GM23338 (cell line): ENCODE measurements at regions not wholly inside any gene's neighbourhood (a gene's known extent, or its start where the extent isn't known, plus 50 kb on each side); places are given as distances from the start of the nearest gene placed in this dataset.

ENCODE experiments used
- ATAC-seq: fragments of 200-7000 bp; cut with Tn5 transposase; 3 replicates; pipeline ENCODE4 v1.9.1; 2020
- DNase-seq: peaks from one replicate; pipeline ENCODE4 v3.0.0-alpha.2; 2015; ENCODE audit warnings: low spot score
- H2AFZ ChIP-seq: fragments of 200-600 bp; sonication (generic); 2 replicates; pipeline ENCODE4 v1.8.0; 2016; ENCODE audit warnings: antibody characterized with exemption, mild to moderate bottlenecking, moderate library complexity
- H3F3A ChIP-seq: fragments of 200-600 bp; sonication (generic); replicated peaks from 2 replicates; pipeline ENCODE4 v1.8.0; 2017; ENCODE audit warnings: antibody characterized with exemption, mixed run types, low read depth
- H3K27ac ChIP-seq: fragments of 200-600 bp; sonication (generic); 2 replicates; pipeline ENCODE4 v1.6.1; 2016; ENCODE audit warnings: low read depth
- H3K27me3 ChIP-seq: fragments of 200-600 bp; sonication (generic); 2 replicates; pipeline ENCODE4 v1.8.0; 2016; ENCODE audit warnings: mild to moderate bottlenecking, mixed run types, moderate library complexity; ENCODE audit not compliant: insufficient read depth
- H3K36me3 ChIP-seq: fragments of 200-600 bp; sonication (generic); 2 replicates; pipeline ENCODE4 v1.8.0; 2016; ENCODE audit warnings: mild to moderate bottlenecking; ENCODE audit not compliant: insufficient read depth
- H3K4me1 ChIP-seq: fragments of 200-600 bp; sonication (generic); 2 replicates; pipeline ENCODE4 v1.8.0; 2016; ENCODE audit warnings: mild to moderate bottlenecking, moderate library complexity; ENCODE audit not compliant: insufficient read depth
- H3K4me2 ChIP-seq: fragments of 200-600 bp; sonication (generic); 2 replicates; pipeline ENCODE4 v1.7.1; 2017; ENCODE audit warnings: mixed run types
- H3K4me3 ChIP-seq: fragments of 200-600 bp; sonication (generic); 2 replicates; pipeline ENCODE4 v1.6.1; 2016; ENCODE audit warnings: mixed run types
- H3K79me2 ChIP-seq: fragments of 200-600 bp; sonication (generic); replicated peaks from 2 replicates; pipeline ENCODE4 v1.8.0; 2017; ENCODE audit warnings: mild to moderate bottlenecking; ENCODE audit not compliant: insufficient read depth
- H3K9me2 ChIP-seq: fragments of 200-600 bp; sonication (generic); 2 replicates; pipeline ENCODE4 v1.8.0; 2017; ENCODE audit not compliant: insufficient read depth
- H4K20me1 ChIP-seq: fragments of 200-600 bp; sonication (generic); replicated peaks from 2 replicates; pipeline ENCODE4 v1.8.0; 2017; ENCODE audit warnings: mild to moderate bottlenecking; ENCODE audit not compliant: insufficient read depth
- H3K27ac Mint-ChIP-seq: 2 replicates; pipeline ENCODE4 v1.8.0; 2020; ENCODE audit warnings: inconsistent platforms, mild to moderate bottlenecking, moderate library complexity, mixed read lengths
- H3K27me3 Mint-ChIP-seq: 3 replicates; pipeline ENCODE4 v1.8.0; 2022; ENCODE audit warnings: low read depth, mild to moderate bottlenecking, moderate library complexity, mixed read lengths, inconsistent platforms; ENCODE audit not compliant: insufficient read depth, poor library complexity
- H3K36me3 Mint-ChIP-seq: 3 replicates; pipeline ENCODE4 v1.8.0; 2021; ENCODE audit warnings: low read depth, mild to moderate bottlenecking, inconsistent platforms, moderate library complexity, mixed read lengths
- H3K4me1 Mint-ChIP-seq: 3 replicates; pipeline ENCODE4 v1.8.0; 2020; ENCODE audit warnings: mild to moderate bottlenecking, inconsistent platforms, mixed read lengths
- H3K4me3 Mint-ChIP-seq: 3 replicates; pipeline ENCODE4 v1.8.0; 2021; ENCODE audit warnings: moderate library complexity, mild to moderate bottlenecking, inconsistent platforms, mixed read lengths
- H3K9me3 Mint-ChIP-seq: 3 replicates; pipeline ENCODE4 v1.8.0; 2020; ENCODE audit warnings: moderate library complexity, mild to moderate bottlenecking, inconsistent platforms, mixed read lengths
- CREB1 ChIP-seq: fragments of 250-450 bp; sonication (Bioruptor Pico); IDR thresholded peaks from 2 replicates; pipeline ENCODE4 v1.5.0; 2020; ENCODE audit warnings: low read depth, mild to moderate bottlenecking, moderate library complexity
- EZH2 ChIP-seq: fragments of 200-600 bp; sonication (generic); IDR thresholded peaks from one replicate; pipeline ENCODE4 v1.8.0; 2017; ENCODE audit warnings: antibody characterized with exemption, mild to moderate bottlenecking, low read depth; ENCODE audit not compliant: unreplicated experiment
- EZH2phosphoT487 ChIP-seq: fragments of 200-600 bp; sonication (generic); IDR thresholded peaks from one replicate; pipeline ENCODE4 v1.8.1; 2018; ENCODE audit warnings: antibody characterized with exemption; ENCODE audit not compliant: unreplicated experiment
- JUNB ChIP-seq: IDR thresholded peaks from one replicate; pipeline ENCODE4 v1.6.1; 2016; ENCODE audit warnings: antibody characterized with exemption; ENCODE audit not compliant: unreplicated experiment
- POLR2AphosphoS5 ChIP-seq: IDR thresholded peaks from 2 replicates; pipeline ENCODE4 v1.6.1; 2016; ENCODE audit warnings: antibody characterized with exemption, low read depth
- STAT1 ChIP-seq: IDR thresholded peaks from one replicate; pipeline ENCODE4 v1.6.1; 2016; ENCODE audit warnings: antibody characterized with exemption; ENCODE audit not compliant: unreplicated experiment
- ZNF114 ChIP-seq: fragments of 250-450 bp; sonication (Bioruptor Pico); IDR thresholded peaks from 2 replicates; pipeline ENCODE4 v1.5.0; 2020; ENCODE audit warnings: mild to moderate bottlenecking, moderate library complexity
- ZNF331 ChIP-seq: fragments of 250-450 bp; sonication (Bioruptor Pico); IDR thresholded peaks from 2 replicates; pipeline ENCODE4 v1.5.0; 2020; ENCODE audit warnings: low read depth, mild to moderate bottlenecking, moderate library complexity
- TF ChIP-seq, protein P1 (sequence below), 2 experiments: fragments of 200-600 bp in 1 of 2; sonication (generic) in 1 of 2; conservative IDR thresholded peaks; 2 replicates each; pipeline versions ENCODE4 v1.5.1 to v1.6.1; 2016 to 2017; ENCODE audit warnings: antibody characterized with exemption in 2 of 2, low read depth in 2 of 2, mild to moderate bottlenecking in 2 of 2, moderate library complexity in 1 of 2
- TF ChIP-seq, protein P2 (sequence below): fragments of 250-450 bp; sonication (Bioruptor Pico); IDR thresholded peaks from 2 replicates; pipeline ENCODE4 v1.5.0; 2020; ENCODE audit warnings: mild to moderate bottlenecking, moderate library complexity
- TF ChIP-seq, protein P3 (sequence below): IDR thresholded peaks from 2 replicates; pipeline ENCODE4 v1.6.1; 2016; ENCODE audit warnings: antibody characterized with exemption

DNA sequence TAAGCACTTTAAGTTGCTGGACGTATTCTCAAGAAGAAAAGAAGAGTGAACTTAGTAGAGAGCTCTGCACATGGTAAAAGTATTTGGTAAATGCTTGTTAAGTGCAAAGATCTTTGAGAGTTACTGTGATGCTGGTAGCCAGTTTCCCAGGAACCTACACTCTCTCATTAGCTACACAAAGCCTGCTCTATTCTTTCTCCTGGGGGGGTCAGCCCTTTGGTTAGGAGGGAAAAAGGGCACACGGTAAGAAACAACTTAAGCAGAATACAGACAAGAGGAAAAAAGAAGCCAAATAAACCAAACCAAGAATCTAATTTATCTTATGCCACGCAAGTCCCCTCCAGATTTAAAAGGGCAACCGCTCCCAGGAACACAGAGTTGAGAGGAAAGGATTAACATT lies 1100.1 kb upstream of the CDH10 start:
- no peaks in the 10 kb centered on the region for H3K27me3 Mint-ChIP-seq
- Histone ChIP-seq H3K4me2 (peak overlapping the region; percentile 19), H3K79me2 (no peaks in the 10 kb centered on the region), H3K27ac (no peak overlapping the region), H3K4me3 (no peak overlapping the region), H3K4me1 (peaks cover 6% of the 10 kb centered on the region), H3K9me2 (0 out of 2 replicates have a peak, but pooled peaks cover 3% of the 10 kb centered on the region), H4K20me1 (no peaks in the 10 kb centered on the region), H3K27me3 (no peaks in the 10 kb centered on the region), H2AFZ (peak overlapping the region; percentile 82; the same call in 1 of the 2 replicates), H3F3A (no peaks in the 10 kb centered on the region), H3K36me3 (no peaks in the 10 kb centered on the region)
- peak overlapping the region; percentile 43; the same call in 1 of the 2 replicates for H3K27ac Mint-ChIP-seq
- DNase-seq: peak; percentile 24
- peak; percentile 89 for ATAC-seq
- peaks cover 5% of the 10 kb centered on the region; the same call in 2 of the 3 replicates for H3K4me1 Mint-ChIP-seq
- H3K36me3 Mint-ChIP-seq: no peaks in the 10 kb centered on the region
- no peak overlapping the region for H3K4me3 Mint-ChIP-seq
- H3K9me3 Mint-ChIP-seq: no peaks in the 10 kb centered on the region
- TF ChIP-seq, protein P1, sequence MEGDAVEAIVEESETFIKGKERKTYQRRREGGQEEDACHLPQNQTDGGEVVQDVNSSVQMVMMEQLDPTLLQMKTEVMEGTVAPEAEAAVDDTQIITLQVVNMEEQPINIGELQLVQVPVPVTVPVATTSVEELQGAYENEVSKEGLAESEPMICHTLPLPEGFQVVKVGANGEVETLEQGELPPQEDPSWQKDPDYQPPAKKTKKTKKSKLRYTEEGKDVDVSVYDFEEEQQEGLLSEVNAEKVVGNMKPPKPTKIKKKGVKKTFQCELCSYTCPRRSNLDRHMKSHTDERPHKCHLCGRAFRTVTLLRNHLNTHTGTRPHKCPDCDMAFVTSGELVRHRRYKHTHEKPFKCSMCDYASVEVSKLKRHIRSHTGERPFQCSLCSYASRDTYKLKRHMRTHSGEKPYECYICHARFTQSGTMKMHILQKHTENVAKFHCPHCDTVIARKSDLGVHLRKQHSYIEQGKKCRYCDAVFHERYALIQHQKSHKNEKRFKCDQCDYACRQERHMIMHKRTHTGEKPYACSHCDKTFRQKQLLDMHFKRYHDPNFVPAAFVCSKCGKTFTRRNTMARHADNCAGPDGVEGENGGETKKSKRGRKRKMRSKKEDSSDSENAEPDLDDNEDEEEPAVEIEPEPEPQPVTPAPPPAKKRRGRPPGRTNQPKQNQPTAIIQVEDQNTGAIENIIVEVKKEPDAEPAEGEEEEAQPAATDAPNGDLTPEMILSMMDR (conservative IDR thresholded peaks at IDR 0.05; ENCODE audit: low read depth in 2 of 2): no peak
- TF ChIP-seq ZNF114: no peak

DNA sequence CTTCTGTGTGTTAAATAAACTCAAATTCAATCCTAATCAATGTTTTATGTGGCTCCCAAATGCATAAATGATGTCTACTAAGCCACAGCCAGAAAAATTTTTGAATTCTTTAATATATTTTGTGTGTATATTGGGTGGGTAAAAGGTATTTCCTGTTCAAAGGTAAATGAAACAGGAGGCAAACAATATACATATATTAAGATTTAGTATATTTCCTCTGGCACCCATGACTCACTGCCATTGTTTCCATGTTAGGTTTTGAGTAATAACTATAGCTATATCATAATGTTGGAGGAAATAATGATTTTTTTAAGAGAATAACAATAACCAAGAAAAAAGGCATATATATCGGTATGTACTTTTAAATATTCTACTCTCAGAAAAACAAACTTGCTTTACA lies 1071.9 kb upstream of the CDH10 start:
- Mint-ChIP-seq H3K4me3 (no peak overlapping the region), H3K36me3 (no peaks in the 10 kb centered on the region), H3K4me1 (peaks cover 10% of the 10 kb centered on the region; the same call in 2 of the 3 replicates), H3K27me3 (no peaks in the 10 kb centered on the region), H3K27ac (no peak overlapping the region), H3K9me3 (no peaks in the 10 kb centered on the region)
- no peaks in the 10 kb centered on the region for H3K36me3 ChIP-seq
- H3K27me3 ChIP-seq: no peaks in the 10 kb centered on the region
- no peak overlapping the region for H2AFZ ChIP-seq
- no peaks in the 10 kb centered on the region for H4K20me1 ChIP-seq
- H3K4me1 ChIP-seq: no peaks in the 10 kb centered on the region
- DNase-seq: no peak
- no peak overlapping the region for H3K27ac ChIP-seq
- no peak overlapping the region for H3K4me2 ChIP-seq
- no peak for ATAC-seq
- no peaks in the 10 kb centered on the region for H3K79me2 ChIP-seq
- H3K9me2 ChIP-seq: no peaks in the 10 kb centered on the region
- no peaks in the 10 kb centered on the region for H3F3A ChIP-seq
- H3K4me3 ChIP-seq: no peak overlapping the region
- TF ChIP-seq EZH2phosphoT487 (no peak), ZNF114 (no peak), EZH2 (no peak), POLR2AphosphoS5 (no peak), STAT1 (no peak), CREB1 (no peak), JUNB (no peak), ZNF331 (CRISPR knock-in tag) (no peak)
- TF ChIP-seq, protein P2, sequence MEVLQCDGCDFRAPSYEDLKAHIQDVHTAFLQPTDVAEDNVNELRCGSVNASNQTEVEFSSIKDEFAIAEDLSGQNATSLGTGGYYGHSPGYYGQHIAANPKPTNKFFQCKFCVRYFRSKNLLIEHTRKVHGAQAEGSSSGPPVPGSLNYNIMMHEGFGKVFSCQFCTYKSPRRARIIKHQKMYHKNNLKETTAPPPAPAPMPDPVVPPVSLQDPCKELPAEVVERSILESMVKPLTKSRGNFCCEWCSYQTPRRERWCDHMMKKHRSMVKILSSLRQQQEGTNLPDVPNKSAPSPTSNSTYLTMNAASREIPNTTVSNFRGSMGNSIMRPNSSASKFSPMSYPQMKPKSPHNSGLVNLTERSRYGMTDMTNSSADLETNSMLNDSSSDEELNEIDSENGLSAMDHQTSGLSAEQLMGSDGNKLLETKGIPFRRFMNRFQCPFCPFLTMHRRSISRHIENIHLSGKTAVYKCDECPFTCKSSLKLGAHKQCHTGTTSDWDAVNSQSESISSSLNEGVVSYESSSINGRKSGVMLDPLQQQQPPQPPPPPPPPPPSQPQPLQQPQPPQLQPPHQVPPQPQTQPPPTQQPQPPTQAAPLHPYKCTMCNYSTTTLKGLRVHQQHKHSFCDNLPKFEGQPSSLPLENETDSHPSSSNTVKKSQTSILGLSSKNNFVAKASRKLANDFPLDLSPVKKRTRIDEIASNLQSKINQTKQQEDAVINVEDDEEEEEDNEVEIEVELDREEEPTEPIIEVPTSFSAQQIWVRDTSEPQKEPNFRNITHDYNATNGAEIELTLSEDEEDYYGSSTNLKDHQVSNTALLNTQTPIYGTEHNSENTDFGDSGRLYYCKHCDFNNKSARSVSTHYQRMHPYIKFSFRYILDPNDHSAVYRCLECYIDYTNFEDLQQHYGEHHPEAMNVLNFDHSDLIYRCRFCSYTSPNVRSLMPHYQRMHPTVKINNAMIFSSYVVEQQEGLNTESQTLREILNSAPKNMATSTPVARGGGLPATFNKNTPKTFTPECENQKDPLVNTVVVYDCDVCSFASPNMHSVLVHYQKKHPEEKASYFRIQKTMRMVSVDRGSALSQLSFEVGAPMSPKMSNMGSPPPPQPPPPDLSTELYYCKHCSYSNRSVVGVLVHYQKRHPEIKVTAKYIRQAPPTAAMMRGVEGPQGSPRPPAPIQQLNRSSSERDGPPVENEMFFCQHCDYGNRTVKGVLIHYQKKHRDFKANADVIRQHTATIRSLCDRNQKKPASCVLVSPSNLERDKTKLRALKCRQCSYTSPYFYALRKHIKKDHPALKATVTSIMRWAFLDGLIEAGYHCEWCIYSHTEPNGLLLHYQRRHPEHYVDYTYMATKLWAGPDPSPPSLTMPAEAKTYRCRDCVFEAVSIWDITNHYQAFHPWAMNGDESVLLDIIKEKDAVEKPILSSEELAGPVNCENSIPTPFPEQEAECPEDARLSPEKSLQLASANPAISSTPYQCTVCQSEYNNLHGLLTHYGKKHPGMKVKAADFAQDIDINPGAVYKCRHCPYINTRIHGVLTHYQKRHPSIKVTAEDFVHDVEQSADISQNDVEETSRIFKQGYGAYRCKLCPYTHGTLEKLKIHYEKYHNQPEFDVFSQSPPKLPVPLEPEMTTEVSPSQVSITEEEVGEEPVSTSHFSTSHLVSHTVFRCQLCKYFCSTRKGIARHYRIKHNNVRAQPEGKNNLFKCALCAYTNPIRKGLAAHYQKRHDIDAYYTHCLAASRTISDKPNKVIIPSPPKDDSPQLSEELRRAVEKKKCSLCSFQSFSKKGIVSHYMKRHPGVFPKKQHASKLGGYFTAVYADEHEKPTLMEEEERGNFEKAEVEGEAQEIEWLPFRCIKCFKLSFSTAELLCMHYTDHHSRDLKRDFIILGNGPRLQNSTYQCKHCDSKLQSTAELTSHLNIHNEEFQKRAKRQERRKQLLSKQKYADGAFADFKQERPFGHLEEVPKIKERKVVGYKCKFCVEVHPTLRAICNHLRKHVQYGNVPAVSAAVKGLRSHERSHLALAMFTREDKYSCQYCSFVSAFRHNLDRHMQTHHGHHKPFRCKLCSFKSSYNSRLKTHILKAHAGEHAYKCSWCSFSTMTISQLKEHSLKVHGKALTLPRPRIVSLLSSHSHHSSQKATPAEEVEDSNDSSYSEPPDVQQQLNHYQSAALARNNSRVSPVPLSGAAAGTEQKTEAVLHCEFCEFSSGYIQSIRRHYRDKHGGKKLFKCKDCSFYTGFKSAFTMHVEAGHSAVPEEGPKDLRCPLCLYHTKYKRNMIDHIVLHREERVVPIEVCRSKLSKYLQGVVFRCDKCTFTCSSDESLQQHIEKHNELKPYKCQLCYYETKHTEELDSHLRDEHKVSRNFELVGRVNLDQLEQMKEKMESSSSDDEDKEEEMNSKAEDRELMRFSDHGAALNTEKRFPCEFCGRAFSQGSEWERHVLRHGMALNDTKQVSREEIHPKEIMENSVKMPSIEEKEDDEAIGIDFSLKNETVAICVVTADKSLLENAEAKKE: no peak
- TF ChIP-seq, protein P1 (conservative IDR thresholded peaks at IDR 0.05; ENCODE audit: low read depth in 2 of 2): no peak
- TF ChIP-seq, protein P3, sequence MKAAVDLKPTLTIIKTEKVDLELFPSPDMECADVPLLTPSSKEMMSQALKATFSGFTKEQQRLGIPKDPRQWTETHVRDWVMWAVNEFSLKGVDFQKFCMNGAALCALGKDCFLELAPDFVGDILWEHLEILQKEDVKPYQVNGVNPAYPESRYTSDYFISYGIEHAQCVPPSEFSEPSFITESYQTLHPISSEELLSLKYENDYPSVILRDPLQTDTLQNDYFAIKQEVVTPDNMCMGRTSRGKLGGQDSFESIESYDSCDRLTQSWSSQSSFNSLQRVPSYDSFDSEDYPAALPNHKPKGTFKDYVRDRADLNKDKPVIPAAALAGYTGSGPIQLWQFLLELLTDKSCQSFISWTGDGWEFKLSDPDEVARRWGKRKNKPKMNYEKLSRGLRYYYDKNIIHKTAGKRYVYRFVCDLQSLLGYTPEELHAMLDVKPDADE: no peak
